Right hindlimb (tissue), 1 donor: ENCODE measurements at regions not wholly inside any gene's neighbourhood (a gene's known extent, or its start where the extent isn't known, plus 50 kb on each side); places are given as distances from the start of the nearest gene placed in this dataset.

Experiments used
- DNase-seq: peaks from one replicate; pipeline ENCODE4 v3.0.0-alpha.2; 2018

DNA sequence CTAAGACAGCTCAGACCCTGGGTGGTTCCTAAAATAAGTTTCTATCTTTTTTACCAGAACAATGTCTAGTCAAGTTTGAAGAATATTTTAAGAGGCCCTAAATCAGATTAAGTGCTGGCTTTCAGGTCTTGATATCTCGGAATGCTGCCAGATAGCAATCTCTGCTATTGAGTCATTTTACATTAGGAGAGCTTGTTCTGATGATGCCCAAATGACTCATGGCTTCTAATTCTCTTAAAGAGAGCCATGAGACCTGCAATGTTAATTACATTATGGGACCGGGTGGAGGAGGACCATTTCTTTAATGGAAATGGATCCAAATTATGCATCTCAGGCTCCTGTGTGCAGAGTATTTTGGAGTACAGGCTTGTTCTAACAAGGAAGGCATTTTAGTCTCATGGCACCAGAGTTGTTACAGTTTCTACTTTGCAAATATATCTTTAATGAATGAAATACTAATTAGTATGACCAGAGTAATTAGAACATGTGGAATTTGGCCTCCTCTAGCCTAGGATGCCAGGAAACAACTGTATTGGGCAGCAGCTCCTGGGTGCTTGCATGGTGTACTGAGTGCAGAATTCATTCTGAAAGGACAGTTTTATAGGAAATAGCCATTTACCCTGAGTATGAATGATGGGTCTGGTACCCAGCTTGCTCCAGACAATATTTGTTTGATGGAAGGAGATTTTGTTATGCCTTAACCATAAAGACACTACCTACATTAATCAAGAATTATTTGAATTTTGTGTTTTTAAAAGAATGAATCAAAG lies 94.0 kb upstream of the SULT1C3 start:
- no peak for DNase-seq

DNA sequence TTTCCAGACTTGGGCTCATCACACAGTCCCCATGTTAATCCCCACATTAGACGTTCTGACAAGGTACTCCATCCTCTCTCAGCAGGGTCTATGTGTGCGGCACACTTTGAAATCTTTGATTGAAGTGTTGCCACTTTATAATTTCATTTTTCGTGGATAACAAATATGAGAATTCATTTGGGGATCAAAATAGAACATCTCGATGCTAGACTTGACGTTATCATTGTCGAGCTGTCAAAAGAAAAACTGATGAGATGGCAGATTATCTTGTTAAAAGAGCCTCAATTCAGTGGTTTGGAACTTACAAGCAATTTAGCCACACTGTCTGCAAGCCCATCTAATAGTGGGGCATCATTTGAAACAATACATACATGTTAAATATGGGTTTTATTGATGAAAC lies 91.2 kb upstream of the SULT1C3 start:
- no peak for DNase-seq

DNA sequence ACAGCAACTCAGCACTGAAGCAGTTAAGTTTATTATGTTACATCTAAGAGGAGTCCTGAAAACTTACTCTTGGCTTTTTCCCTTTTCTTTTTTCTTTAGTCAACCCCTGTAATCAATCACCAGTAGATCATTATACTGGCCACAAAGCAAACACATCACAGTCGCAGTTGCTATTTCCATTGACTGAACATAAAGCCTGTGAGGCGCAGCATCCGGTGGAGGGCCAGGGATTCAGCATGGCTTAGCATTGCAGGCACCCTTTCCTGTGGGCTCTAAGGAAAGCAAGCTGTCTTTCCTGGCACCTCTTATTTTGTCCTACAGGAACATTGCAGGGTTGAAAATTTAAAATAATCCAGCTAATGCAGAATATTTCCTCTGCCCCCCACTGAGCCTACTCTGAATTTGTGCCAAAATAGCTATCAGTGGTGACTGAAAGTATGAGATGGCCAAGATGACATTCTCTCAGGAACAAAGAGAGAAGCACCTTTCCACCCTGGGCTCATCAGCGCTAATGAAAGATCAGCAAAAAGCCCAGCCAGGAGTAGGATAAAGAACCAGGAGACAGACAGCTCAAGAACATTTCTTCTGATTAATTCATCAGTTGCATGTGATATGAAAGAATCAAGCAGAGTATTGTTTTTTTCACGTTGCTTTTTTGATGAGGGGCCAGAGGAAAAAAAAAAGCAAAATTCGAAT lies 85.3 kb upstream of the SULT1C3 start:
- no peak for DNase-seq

DNA sequence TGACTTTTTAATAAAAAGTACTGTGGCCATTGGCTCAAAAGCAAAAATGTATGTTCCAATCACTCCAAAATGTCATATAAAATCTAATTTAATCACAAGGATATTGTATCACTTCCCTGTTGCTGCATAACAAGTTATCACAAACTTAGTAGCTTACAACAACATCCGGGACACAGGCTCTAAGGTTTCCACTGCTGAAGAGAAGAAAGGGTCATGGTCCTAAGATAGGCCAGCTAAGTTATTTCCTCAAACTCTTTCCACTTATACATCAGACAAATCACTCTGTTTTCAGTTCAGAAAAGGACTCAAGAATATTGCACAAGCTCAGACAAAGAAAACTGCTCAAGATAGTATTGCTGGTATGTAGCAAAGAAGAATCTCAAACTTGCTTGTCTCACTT lies 78.5 kb upstream of the SULT1C3 start:
- DNase-seq = no peak

DNA sequence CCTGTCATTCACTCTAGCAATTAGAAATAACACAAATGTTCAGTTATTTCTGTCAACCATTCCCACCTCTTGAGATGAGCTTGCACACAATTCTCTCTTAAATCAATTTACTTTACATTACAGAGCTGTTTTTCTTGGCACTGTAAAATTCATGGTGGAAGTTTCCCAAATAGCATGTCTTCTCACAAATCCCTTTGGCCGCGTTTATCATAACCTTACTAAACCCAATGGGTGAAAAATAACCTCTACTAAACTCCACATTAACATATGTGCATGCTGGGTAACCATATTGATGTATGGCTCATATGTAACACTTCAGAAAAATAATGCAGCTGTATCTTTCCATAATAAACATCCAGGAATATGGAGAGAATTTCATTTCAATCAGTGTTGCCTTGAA lies 75.5 kb upstream of the SULT1C3 start:
- DNase-seq = no peak

DNA sequence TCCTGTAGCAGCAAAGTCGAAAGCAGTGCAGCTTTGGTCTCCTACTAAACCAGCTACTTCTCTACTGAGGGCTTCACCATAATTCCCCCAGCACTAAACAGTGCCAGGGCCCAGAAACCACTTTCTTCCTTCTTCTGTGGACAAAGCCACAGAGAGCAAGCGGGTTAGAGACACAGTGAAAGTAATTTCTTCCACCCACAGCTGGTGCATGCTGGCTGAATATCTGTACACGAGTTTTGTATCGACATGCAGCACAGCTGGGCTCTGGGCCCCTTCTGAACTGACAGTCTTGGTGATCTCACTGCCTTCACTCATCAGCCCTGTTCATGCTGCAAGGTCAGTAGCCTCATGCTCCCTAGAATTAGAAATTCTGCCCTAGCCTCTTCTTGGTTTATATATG lies 74.0 kb upstream of the SULT1C3 start:
- peak; percentile 24 for DNase-seq

DNA sequence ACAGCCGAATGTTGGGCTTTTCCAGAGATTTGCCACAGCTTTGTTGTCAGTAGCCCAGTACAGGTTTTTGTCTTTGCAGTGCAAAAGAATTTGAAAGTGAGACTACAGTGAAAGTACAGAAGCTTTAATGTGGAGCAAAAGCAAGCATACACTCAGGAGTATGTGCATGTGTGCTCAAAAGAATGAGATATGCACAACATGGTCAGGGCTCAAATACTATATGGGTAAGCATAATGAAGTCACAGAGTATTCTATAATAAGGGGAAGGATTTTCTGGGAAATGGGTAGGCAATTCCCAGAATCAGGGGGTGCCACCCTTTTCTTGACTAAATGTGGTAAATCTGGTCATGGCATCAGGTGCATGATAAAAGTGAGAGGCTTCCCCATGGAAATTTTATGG lies 72.1 kb upstream of the SULT1C3 start:
- DNase-seq = no peak

DNA sequence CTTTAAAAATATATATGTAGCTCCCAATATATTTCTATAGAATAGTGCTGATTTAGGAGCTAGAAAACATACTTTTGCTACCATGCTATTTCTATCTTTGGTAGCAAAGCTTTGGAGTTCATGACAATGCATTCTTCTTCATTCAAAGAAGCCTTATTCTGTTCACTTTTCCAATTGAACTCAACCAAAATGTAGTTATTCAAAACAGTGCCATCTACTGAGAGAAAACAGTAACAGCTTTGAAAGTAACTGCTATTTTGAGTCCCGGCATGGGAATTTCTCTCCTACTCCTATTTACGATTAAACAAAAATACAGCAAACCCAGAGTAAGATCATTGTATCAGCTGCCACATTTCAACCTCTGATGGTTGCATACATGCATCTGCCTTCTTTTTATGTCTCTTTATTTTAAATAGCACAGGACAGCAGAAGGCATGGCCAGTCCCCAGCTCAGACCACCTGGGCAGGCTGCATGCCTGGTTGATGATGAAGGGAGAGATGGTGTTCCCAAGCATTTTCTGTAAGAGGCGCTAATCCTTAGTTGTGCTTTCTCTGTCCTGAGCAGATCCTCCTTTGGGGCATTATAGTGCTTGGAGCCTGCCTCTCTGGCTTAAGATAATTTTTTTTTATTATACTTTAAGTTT lies 69.7 kb upstream of the SULT1C3 start:
- no peak for DNase-seq

DNA sequence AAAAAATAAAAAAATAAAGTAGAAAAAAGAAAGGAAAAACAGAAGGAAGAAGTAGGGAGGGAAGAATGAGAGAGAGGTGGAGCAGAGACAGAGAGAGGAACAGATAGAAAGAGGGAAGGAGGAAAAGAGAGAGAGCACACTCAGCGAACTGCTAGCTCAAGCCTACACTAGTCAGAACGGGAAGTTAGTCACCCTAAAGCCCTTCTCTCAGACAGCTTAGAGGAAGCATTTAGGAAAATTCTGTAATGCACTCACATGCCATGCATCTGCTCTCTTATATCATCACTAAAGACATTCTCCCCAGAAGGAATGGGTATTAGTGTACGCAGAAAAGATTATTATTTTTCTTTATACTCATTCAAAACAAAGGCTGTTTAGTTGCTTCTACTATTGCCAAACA lies 68.1 kb upstream of the SULT1C3 start:
- DNase-seq = no peak

DNA sequence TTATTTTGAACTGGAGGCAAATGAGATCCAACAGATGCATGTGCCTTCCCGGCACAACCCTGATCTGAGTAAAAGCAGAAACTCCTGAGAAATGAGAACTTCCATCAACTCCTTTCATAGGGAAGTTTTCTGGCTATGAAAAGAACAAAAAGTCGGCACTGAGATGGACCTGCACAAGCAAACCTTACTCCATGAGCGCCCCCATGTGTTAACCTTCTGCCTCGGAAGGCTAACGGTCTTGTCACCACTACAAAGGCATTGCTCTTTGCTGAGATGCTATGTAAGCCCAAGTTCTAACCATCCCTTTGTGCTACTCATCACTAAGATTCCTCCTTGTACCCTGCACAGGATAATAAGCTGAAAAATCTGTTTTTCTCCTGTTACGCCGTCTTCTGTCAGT lies 57.3 kb upstream of the SULT1C3 start:
- DNase-seq = no peak

DNA sequence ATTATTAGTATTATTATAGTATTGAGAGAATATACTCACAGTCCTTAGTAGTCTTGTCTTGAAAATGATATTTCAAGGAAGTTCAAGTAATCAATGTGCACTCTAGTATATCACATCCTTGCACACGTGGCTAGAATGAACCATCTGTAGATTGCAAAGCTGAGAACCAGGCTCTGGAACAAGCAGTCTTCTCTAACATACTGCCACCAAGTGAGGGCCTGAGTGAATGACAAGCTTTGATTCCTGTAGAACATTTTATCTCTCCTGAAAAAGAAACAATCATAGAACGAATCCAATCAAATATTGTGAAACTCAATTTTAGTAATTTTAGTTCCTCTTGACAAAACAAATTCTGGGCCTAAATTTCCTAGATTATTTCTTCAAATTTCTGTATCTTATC lies 55.3 kb upstream of the SULT1C3 start:
- no peak for DNase-seq

DNA sequence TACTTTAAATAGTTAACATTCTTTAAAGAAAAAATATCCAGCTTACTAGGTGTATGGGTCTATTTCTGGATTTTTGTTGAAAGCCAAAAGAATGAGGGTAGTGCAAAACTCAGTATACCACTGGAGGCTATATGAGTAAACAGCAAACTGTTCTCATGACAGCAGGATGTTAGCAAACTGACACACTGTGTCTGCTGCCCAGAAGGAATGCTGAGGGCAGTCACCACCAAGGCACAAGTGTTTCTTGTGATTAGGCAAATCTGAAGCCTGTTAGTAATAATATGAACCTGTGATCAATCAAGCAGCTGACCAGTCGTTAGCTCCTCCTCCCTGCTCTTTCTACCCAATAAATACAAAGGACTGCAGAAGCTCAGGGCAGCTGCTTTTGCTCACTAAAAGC lies 50.5 kb upstream of the SULT1C3 start:
- no peak for DNase-seq
